HG02885 (cell line): ENCODE measurements at regions not wholly inside any gene's neighbourhood (a gene's known extent, or its start where the extent isn't known, plus 50 kb on each side); places are given as distances from the start of the nearest gene placed in this dataset.

ENCODE experiments used
- ATAC-seq: cut with Tn5 transposase; IDR thresholded peaks from one replicate; pipeline ENCODE4 v1.9.1; 2021; ENCODE audit warnings: mild to moderate bottlenecking; ENCODE audit not compliant: unreplicated experiment, poor library complexity

DNA sequence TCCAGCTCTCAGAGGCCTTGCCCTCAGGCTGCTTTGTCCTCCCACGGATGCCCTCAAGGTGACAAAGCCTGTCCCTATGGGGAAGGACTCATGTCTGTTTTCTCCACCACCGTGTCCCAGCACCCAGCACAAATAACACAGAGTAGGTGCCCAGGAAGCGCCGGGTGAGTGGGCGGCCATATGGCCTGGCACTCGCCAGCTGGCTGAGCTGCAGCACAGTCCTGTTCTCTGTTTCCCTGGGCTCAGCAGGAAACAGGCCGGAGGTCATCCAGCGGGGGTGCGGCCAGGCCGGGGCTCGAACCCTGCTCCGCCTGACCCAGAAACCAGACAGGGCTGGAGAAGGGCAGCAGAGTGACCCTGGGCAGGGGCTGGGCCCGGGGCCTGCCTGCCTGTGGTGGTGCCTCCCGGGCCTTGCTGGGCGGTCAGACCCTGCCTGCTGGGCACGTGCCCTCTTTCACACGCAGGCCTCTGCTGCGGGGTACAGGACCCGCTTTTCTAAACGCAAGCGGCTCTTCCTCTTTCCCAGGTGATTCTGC lies 139.0 kb upstream of the CIBAR2 start:
- ATAC-seq: no peak

DNA sequence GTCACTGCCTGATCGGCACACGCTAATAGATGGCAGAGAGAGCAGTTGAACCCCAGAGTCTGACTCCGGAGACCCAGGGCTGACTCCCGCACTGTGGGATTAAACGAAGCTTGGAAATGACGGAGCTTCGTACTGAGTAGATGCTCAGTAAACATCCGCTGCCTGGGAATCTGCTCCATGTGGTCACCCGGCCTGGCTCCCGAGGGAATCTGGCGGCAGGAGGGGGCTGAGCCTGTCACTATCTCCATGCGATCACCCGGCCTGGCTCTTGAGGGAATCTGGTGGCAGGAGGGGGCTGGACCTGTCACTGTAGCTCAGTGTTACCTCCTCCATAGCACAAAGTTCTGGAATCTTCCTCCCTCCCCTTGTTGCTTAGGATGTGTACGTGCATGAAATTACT lies 139.7 kb upstream of the CIBAR2 start:
- no peak for ATAC-seq

DNA sequence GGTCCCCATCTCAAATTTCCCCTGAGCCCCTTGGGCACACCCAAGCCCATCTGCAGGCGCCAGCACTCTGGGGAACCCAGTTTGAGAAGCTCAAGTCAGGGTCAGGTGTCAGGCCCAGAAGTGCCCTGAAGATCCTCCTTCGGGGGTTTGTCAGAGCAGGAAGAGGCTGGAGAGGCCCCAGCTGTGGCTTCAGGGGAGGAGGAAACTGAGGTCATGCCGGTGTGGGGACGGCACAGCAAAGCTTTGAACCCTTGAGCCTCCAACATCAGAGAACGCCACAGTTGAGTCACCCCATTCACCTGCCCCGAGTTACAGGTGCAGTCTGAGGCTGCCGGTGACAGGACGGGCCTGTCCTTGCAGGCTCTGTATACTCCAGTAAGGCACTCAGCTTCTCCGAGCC lies 140.2 kb upstream of the CIBAR2 start:
- no peak for ATAC-seq

DNA sequence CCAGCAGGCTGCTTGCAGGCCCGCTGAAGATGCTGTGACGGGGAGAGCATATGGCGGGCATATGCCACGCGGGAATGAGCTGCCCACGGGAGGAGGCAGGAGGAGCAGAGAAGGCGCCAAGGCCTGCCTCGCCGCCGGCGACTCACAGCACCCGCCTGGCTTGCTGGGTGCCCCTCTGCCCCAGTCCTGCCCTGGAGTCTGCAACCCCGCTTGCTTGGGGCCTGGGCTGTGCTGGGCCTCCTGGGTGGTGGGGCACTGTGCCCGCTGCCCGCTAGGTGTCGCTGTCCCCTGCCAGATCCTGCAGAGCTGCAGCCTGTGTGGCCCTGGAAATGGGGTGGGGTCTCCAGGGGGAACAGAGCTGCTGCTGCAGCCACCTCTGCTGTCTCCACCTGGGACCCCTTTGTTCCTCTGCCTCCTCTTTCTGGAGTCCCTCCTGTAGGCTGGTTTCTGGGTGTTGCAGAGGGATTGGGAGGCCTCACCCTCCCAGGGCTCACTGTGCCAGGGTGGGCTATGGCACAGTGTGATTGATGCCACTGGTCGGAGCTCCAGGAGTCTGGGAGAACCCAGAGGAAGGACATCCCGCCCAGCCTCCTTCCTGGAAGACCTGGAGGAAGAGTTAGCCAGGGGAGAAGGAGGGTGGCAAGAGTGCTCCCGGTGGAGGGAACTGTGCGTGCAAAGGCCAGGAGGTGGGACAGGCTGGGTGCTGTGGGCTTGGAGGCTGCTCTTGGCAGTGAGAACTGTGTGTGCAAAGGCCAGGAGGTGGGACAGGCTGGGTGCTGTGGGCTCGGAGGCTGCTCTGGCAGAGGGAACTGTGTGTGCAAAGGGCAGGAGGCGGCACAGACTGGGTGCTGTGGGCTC lies 141.0 kb upstream of the CIBAR2 start:
- no peak for ATAC-seq

DNA sequence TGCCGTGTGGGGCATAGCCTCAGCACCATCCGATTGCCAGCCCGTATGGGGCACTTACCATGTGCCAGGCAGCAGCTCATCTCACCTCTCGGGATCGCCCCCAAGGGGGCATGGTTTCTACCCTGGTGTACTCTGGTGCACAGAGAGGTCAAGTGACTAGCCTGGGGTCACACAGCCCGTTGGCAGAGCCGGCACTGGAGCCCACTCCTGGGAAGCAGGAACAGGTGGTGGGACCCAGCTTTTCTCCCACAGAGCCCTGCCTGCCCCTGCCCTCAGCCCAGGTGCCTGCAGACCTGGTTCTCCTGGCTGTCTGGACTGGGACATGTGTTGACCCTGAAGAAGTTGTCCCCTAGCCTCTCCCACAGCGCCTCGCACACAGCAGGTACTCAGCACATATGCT lies 141.8 kb upstream of the CIBAR2 start:
- ATAC-seq: no peak

DNA sequence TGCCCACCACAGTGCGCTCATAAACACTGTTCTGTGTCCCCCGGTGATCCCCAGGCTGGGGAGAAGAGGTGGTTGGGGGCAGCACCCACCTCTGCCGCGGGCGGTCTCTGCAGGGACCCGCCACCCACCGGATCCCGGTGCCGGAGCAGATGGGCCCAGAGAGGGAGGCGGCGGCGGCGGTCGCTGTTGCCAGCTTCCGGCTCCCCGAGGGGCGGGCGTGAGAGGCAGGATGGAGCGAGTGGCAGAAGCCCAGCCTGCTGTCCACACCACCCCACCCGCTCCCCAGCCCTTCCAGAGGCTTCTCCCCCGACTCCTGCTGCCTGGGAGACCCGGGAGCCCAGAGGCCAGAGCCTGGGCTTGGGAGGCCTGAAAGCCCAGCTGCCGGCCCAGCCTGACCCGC lies 142.6 kb upstream of the CIBAR2 start:
- ATAC-seq: no peak

DNA sequence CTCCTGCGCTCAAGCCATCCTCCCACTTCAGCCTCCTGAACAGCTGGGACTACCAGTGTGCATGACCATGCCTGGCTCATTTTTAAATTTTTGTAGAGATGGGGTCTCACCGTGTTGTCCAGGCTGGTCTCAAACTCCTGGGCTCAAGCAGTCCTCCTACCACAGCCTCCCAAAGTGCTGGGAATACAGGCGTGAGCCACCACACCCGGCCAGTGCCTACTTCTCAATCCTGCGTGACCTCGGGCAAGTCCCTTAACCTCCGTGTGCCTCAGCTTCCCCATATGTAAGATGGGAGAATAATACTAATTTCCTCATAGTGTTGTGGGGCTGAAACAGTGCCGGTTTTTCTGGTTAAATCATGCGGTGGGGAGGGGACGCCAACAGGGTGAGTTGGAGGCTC lies 143.5 kb upstream of the CIBAR2 start:
- ATAC-seq: no peak

DNA sequence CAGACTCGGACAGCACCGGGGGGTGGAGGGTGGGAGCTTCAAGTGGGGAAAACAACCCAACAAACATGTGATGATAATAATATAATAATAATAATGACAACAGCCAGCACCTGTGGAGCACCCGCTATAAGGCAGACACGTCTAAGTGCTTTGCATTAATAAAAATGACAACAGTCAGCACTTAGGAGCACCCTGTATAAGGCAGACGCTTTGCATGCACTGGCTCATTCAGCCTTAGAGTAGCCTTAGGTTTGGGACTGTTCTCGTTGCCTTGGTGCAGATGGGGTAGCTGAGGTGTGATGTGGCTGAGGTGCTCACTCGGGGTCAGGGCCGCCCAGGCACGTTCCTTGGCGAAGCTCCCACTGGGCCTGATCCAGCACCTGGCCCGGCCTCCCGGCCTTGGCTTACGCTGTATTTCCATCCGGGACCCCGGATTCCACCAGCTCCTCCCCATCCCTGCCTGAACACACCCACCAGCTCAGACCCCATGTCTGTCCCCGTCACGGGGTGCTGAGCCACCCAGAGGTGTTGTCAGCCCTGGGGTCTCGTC lies 144.0 kb upstream of the CIBAR2 start:
- no peak for ATAC-seq

DNA sequence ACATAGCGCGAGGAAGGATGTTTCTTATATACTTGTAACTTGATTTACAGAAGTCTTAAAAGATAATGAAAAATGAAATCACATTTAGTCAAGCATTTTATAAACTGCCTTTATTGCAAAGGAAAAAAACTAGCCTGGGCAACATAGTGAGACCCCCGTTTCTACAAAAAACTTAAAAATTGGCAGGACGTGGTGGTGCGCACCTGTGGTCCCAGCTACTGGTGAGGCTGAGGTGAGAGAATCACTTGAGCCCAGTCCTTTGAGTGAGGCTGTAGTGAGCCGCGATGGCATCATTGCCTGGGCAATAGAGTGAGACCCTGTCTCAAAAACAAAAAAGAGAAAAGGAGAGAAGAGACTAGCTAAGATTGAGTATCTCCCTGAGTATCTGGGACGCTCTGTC lies 145.2 kb upstream of the CIBAR2 start:
- ATAC-seq: no peak

DNA sequence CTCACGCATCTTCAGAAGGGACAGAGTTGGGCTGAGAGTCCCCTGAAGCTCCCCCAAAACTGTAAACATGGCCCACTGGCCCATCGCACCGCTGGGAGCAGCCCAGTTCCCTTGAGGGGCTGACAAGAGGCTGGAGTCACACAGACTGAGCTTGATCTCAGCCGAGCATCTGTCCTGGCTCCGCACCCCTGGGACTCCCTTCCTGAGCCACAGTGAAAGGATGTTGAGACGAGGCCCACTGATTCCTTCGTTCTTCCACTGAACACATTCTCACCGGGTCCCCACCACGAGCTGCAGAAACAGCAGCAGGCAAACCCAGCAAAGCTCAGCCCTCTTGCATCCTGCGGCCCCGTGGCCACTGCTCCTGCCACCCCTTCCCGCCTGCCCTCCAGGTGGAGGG lies 145.9 kb upstream of the CIBAR2 start:
- ATAC-seq: no peak

DNA sequence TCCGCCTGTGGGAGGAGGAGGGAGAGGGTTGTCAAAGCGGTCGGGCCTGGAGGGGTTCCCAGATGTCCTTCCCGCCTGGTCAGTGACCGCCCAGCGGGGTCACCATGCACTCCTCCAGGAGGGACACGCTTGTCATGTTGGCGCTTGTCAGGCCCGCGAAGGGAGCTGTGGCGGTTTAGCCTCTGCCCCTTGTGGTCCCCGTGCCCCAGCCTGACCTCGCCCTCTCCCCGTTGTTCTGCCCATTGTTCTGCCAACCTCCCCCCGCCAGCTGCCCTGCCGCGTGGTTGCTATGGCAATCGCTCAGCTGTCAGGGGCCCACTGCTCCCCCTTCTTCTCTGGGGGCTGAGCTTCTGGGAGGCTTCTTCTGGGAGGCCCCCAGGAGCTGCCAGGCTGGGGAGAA lies 146.4 kb upstream of the CIBAR2 start:
- ATAC-seq: no peak

DNA sequence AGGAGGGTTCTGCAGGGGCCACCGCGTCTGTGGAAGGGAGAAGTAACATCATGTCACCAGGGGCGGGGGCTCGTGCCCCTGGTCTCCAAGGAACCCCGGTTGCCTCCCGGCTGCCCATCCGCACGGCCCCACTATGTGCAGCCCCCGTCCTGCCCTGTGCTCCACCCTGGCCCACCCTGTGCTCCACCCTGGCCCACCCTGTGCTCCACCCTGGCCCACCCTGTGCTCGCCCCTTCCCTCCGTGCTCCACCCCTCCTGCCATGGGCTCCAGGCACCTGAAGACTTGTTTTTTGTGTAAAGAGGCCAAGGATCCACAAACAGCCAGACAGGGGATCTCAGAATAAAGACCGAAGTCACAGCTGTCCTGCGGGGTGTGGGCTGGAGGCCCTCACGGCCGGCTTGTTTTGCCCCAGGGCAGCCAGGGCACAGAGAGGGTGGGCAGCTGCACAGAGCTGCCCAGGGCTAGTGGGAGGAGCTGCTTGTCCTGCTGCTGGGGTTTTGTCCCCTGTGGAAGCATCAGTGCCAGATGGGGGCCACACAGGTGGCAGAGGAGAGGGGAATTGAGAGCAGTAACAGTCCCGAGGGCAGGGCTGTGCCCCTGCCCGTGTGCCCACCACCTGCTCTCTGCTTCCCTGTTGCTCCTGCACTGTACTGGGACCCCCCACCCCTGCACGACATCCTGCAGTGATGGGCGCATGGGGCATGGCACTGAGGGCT lies 147.0 kb upstream of the CIBAR2 start:
- ATAC-seq: no peak

DNA sequence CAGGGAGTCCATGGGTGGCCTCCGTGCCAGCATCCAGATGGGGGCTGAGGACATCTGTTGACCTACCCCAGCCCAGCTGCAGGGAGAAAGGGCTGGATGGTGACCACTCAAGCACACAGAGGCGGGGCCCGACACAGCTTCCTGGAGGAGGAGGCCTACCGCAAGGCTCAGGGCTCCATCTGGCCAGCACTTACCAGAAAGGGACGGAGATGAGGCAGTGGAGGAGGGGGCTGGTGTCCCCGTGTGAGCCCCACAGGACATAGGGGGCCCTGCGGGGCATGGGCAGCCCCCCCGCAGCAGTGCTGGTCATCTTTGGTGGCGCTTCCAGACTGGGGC lies 147.5 kb upstream of the CIBAR2 start:
- ATAC-seq: no peak

DNA sequence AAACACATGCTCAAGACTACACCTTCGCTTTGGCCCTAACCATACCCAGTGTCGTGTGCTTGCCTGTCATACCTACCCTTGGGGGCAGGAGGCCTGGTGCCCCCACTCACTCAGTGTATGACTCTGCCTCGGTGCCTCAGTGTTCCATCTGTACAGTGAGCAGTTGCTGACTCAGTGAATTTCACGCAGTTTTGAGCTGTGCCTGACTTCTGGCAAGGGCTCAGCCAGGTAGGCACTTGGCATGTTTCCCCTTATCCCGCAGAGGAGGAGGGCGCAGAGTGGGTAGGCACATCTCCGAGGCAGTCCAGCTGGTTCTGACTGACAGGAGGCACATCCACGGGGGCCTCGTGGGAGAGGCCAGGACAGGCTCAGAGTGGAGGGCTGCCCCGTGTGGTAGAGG lies 148.9 kb upstream of the CIBAR2 start:
- no peak for ATAC-seq

DNA sequence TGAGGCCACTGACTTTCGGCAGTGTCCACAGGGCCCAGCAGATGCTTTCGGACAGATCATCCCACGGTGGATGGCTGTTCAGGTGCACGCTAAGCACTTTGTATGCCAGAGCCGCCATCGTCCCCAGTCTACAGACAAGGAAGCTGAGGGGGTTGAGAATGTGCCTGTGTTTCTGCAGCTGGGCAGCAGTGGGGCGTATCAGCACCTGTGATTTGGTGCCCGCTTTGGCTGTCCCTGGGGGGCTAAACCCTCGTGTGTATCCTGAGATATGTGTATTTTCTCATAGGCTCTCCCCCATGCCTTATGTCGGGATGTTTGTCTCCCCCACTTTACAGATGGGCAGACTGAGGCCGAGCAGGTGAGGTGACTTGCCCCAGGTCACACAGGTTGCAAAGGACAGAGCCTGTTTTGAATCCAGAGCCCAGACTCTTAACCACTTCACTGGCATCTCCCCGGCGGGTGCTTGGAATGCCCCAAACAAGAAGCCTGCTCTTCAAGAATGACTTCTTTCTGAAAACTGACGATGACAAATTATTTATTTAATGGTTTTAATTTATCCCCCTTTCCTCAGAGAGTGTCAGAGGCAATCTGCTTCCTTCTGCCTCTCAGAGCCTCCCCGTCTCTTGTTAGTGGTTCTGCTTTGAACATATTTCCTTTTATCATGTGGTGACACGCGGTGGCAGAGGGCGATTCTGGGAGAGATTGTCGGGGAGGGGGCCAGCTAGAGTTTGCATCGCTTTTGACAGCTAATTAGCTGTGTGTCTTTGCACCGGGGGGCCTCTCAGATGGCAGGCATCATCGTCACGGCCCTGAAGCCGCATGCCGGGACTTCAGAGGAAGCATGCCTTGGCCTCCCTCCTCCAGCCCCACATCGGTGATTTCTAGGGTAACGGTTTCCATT lies 149.6 kb upstream of the CIBAR2 start:
- ATAC-seq: no peak

DNA sequence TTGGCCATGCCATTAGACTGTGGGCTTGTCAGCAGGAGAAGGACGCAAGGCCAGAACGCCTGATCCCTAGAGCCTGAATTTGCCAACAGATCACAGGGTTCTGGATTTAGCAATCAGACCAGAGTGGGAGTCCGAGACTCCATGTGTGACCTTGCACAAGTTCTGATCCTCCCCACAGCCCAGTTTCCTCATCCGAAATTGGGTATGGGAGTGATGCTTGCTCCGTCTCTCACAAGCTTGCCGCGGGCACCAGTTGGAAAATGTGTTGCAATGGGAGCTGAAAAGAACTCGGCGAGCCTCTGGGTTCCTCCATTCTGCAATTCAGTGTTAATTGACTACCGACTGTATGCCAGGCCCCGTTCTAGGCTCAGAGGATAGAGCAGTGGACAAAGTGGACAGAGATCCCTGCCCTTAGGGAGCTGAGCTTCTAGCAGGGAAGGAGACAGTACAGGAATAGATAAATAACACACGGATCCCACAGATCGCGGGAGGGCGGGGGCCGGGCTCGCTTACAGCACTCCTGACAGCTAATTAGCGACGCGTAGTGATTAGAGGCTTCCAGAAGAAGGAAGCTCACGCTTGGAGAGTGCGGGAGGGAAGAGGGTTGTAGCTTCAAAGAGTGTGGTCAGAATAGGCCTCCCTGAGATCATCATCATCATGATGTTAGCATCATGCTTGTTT lies 150.4 kb upstream of the CIBAR2 start:
- no peak for ATAC-seq

DNA sequence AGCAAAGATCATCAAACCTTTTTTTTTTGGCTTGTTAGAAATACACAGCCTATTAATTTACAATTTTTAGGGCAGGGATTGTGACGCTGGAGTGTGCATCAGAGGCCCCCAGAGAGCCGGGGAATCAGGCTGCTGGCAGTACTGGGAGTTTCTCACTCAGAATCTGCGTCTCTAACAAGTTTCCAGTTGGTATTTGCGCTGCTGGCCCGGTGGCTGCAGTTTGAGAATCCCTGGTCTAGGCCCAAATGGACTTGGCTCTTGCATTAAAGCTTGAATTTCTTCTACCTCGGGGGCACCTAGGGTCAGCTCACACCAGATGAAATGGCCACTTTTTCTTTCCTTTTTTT lies 150.9 kb upstream of the CIBAR2 start:
- ATAC-seq: no peak

DNA sequence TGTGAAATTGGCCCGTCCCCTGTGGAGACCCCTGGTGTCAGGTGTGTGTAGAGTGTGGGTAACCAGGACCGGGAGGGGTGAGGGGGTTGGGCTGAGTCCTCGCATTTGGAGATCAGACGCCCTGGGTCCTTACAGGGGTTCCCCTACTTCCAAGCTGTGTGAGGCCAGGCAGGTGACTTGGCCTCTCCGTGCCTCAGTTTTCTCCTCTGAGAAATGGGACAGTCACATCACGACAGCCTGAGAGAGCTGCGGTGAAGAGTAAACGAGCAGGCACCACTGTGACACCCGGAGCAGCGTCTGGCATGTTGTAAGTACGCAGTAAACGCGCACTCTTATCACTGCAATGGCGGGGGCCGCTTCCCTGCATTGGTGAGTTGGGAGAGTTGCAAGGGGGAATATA lies 152.5 kb upstream of the CIBAR2 start:
- ATAC-seq: no peak

DNA sequence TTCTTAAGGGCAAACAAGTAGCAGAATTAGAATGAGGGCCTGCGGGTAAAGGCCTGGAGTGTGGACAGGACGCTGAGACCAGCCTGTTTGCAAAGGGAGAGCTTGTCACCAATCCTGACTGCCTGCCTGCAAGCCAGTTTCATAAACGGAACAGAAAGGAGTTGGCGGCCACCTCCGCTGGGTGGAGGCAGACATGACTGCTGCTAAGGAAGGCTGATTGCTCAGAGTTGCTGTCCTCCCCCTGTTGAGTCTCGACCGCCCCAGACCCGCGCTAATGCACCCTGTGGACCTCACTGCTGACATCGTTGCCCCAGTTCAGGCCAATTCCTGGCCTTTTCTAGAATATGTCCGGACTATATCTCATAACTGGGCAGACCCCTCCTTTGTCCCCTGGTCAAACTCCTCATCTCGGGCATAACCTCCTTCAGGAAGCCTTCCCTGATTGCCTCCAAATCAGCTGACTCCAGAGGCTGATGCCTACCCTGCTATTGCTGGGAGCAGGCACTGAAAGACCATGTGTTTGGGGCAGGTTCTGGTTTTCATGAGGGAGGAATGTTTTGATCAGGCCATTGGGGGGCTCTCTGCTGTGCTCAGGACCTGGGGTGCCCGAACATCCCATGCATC lies 153.0 kb upstream of the CIBAR2 start:
- ATAC-seq: no peak

DNA sequence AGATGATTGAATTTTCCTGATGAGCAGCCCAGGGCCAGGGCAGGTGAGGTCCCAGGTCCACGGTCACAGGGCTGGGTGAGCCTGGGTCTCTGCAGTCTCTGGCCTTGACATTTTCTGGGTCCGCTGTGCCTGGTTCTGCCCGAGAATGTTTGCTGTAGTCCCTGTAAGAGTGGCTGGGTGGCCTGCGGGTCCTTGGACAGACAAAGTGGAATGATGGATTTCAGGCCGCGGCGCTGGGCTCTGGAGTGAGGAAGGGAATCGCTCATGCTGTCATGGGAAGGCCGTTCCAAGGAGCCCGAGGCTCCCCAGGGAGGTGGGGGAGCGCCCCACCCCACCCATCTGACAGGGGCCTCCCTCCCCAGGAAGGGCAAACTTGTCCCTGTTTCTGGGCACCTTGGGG lies 153.5 kb upstream of the CIBAR2 start:
- ATAC-seq: no peak
